SJCRH30 (cell line): ENCODE measurements at regions not wholly inside any gene's neighbourhood (a gene's known extent, or its start where the extent isn't known, plus 50 kb on each side); places are given as distances from the start of the nearest gene placed in this dataset.

Source experiments
- DNase-seq, 2 experiments: peaks; one replicate each; pipeline ENCODE4 v3.0.0-alpha.2; 2015 to 2020
- H3K27ac ChIP-seq: fragments of 250-450 bp; sonication (Bioruptor Pico); 2 replicates; pipeline ENCODE4 v1.5.1; 2020; ENCODE audit warnings: mild to moderate bottlenecking, moderate library complexity
- H3K27me3 ChIP-seq: fragments of 250-450 bp; sonication (Bioruptor Pico); 2 replicates; pipeline ENCODE4 v1.5.1; 2020; ENCODE audit warnings: mild to moderate bottlenecking, moderate library complexity
- H3K36me3 ChIP-seq: fragments of 250-450 bp; sonication (Bioruptor Pico); 2 replicates; pipeline ENCODE4 v1.5.1; 2020; ENCODE audit warnings: mild to moderate bottlenecking, moderate library complexity
- H3K4me1 ChIP-seq: fragments of 250-450 bp; sonication (Bioruptor Pico); 2 replicates; pipeline ENCODE4 v1.5.1; 2020; ENCODE audit warnings: mild to moderate bottlenecking, moderate library complexity
- H3K4me3 ChIP-seq: fragments of 250-450 bp; sonication (Bioruptor Pico); 2 replicates; pipeline ENCODE4 v1.5.1; 2020; ENCODE audit warnings: mild to moderate bottlenecking, moderate library complexity
- H3K9me3 ChIP-seq: fragments of 250-450 bp; sonication (Bioruptor Pico); replicated peaks from 2 replicates; pipeline ENCODE4 v1.5.1; 2020; ENCODE audit warnings: mild to moderate bottlenecking, moderate library complexity

DNA sequence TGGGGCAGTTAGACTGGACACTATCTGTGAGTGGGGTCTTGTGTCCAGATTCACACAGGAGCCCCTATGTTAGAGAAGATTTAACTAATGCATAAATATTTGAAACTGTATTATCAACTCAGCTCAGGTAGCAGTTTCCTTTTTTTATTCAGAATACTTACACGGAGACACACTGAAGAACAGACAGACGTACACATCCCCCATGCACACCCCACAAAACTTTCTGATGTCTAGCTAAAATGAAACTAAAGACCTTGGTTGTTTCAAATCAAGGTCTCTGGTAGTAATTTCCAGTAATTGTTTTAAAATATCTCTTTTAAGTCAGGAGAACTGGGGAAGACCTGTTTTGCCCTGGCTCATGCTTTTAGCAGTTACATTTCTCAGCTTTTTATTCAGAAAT, 55.7 kb upstream of the PRKCQ start:
- H3K9me3 ChIP-seq: no peaks in the 10 kb centered on the region
- H3K4me1 ChIP-seq: no peaks in the 10 kb centered on the region
- H3K27me3 ChIP-seq: no peaks in the 10 kb centered on the region
- no peak for DNase-seq
- no peaks in the 10 kb centered on the region for H3K36me3 ChIP-seq
- H3K4me3 ChIP-seq: no peak overlapping the region
- no peak overlapping the region for H3K27ac ChIP-seq
